IMR-90 (cell line): ENCODE measurements at regions not wholly inside any gene's neighbourhood (a gene's known extent, or its start where the extent isn't known, plus 50 kb on each side); places are given as distances from the start of the nearest gene placed in this dataset.

ENCODE experiments used
- ATAC-seq: fragments of 200-7000 bp; cut with Tn5 transposase; 2 replicates; pipeline ENCODE4 v1.9.1; 2020; ENCODE audit warnings: low read depth, mild to moderate bottlenecking, moderate library complexity
- BruUV-seq: library from RNA; stranded (reverse); fragments of 400-500 nt; replicated peaks from 2 replicates; lab custom pipeline; 2021; lab: Mats Ljungman, UMichigan
- CTCF ChIA-PET: fragments of 300-600 bp; formaldehyde crosslinking; extraction: SDS; loops from one replicate; lab custom pipeline; 2021; ENCODE audit warnings: antibody characterized with exemption; lab: Yijun Ruan, JAX
- POLR2A ChIA-PET: fragments of 300-600 bp; sonication (Branson Sonifier 250); formaldehyde crosslinking; loops from one replicate; lab custom pipeline; 2022; ENCODE audit warnings: antibody characterized with exemption; ENCODE audit not compliant: unreplicated experiment; lab: Charles Lee
- DNase-seq: peaks from one replicate; pipeline ENCODE4 v3.0.0; 2013
- H2AFZ ChIP-seq: replicated peaks from 2 replicates; pipeline ENCODE3; 2013; ENCODE audit warnings: low read length, mild to moderate bottlenecking; ENCODE audit not compliant: poor library complexity
- H2AK5ac ChIP-seq: 2 replicates; pipeline ENCODE4 v1.6.1; 2013; ENCODE audit warnings: low read depth, low read length, inconsistent platforms
- H2AK9ac ChIP-seq: replicated peaks from 2 replicates; pipeline ENCODE3; 2013; ENCODE audit warnings: mild to moderate bottlenecking, low read depth, low read length, moderate library complexity; ENCODE audit not compliant: poor library complexity
- H2BK120ac ChIP-seq: 2 replicates; pipeline ENCODE4 v1.6.1; 2013; ENCODE audit warnings: low read depth, low read length, inconsistent platforms
- H2BK15ac ChIP-seq: 3 replicates; pipeline ENCODE4 v1.6.1; 2013; ENCODE audit warnings: low read depth, low read length, inconsistent platforms
- H2BK20ac ChIP-seq: 2 replicates; pipeline ENCODE4 v1.6.1; 2013; ENCODE audit warnings: low read depth, mild to moderate bottlenecking, inconsistent platforms, low read length, moderate library complexity
- H2BK5ac ChIP-seq: 2 replicates; pipeline ENCODE4 v1.6.1; 2013; ENCODE audit warnings: mild to moderate bottlenecking, low read depth, low read length, inconsistent platforms; ENCODE audit not compliant: poor library complexity, severe bottlenecking
- H3K14ac ChIP-seq: replicated peaks from 2 replicates; pipeline ENCODE4 v1.6.1; 2013; ENCODE audit warnings: low read depth, low read length, inconsistent platforms
- H3K18ac ChIP-seq: 2 replicates; pipeline ENCODE4 v1.6.1; 2013; ENCODE audit warnings: low read depth, low read length, control low read depth
- H3K23ac ChIP-seq: 2 replicates; pipeline ENCODE4 v1.6.1; 2013; ENCODE audit warnings: low read depth, low read length, inconsistent platforms
- H3K27ac ChIP-seq: 2 replicates; pipeline ENCODE4 v1.5.1; 2013; ENCODE audit warnings: mild to moderate bottlenecking, control low read depth, low read length; ENCODE audit not compliant: insufficient read depth
- H3K27me3 ChIP-seq: 2 replicates; pipeline ENCODE4 v1.6.1; 2013; ENCODE audit warnings: low read length; ENCODE audit not compliant: control insufficient read depth, insufficient read depth
- H3K36me3 ChIP-seq: 2 replicates; pipeline ENCODE4 v1.6.1; 2013; ENCODE audit warnings: low read length, mixed read lengths; ENCODE audit not compliant: control insufficient read depth, insufficient read depth
- H3K4ac ChIP-seq: 2 replicates; pipeline ENCODE4 v1.6.1; 2013; ENCODE audit warnings: low read depth, low read length, inconsistent platforms
- H3K4me1 ChIP-seq: 2 replicates; pipeline ENCODE4 v1.6.1; 2013; ENCODE audit warnings: low read length, mixed read lengths; ENCODE audit not compliant: control insufficient read depth, insufficient read depth
- H3K4me2 ChIP-seq: 2 replicates; pipeline ENCODE4 v1.6.1; 2013; ENCODE audit warnings: low read depth, mild to moderate bottlenecking, control low read depth, low read length, moderate library complexity
- H3K4me3 ChIP-seq: 2 replicates; pipeline ENCODE4 v1.5.1; 2013; ENCODE audit warnings: low read depth, mild to moderate bottlenecking, control low read depth, low read length, moderate library complexity; ENCODE audit not compliant: insufficient read depth
- H3K56ac ChIP-seq: 2 replicates; pipeline ENCODE4 v1.6.1; 2013; ENCODE audit warnings: low read length, inconsistent platforms; ENCODE audit not compliant: insufficient read depth; ENCODE audit errors: extremely low read depth
- H3K79me1 ChIP-seq, 2 experiments: 2 replicates each; pipeline ENCODE4 v1.6.1; 2013; ENCODE audit warnings: low read length in 2 of 2, inconsistent platforms in 1 of 2, low read depth in 1 of 2
- H3K9ac ChIP-seq: 2 replicates; pipeline ENCODE4 v1.6.1; 2013; ENCODE audit warnings: low read depth, low read length, control low read depth
- H3K9me1 ChIP-seq: 2 replicates; pipeline ENCODE4 v1.6.1; 2013; ENCODE audit warnings: low read length, inconsistent platforms; ENCODE audit not compliant: insufficient read depth
- H3K9me3 ChIP-seq: 2 replicates; pipeline ENCODE4 v1.6.1; 2013; ENCODE audit warnings: low read length; ENCODE audit not compliant: control insufficient read depth, insufficient read depth
- H4K20me1 ChIP-seq: 2 replicates; pipeline ENCODE4 v1.6.1; 2013; ENCODE audit warnings: low read length, inconsistent platforms; ENCODE audit not compliant: insufficient read depth
- H4K5ac ChIP-seq: 2 replicates; pipeline ENCODE4 v1.6.1; 2013; ENCODE audit warnings: mild to moderate bottlenecking, low read depth, low read length, control low read depth
- H4K8ac ChIP-seq, 2 experiments: 2 replicates each; pipeline ENCODE4 v1.6.1; 2013; ENCODE audit warnings: low read depth in 2 of 2, low read length in 2 of 2, control low read depth in 1 of 2, inconsistent platforms in 1 of 2
- H4K91ac ChIP-seq: 2 replicates; pipeline ENCODE4 v1.6.1; 2013; ENCODE audit warnings: low read depth, low read length, inconsistent platforms; ENCODE audit not compliant: insufficient read depth
- BHLHE40 ChIP-seq: fragments of 150-350 bp; IDR thresholded peaks from 2 replicates; pipeline ENCODE4 v1.6.1; 2016; ENCODE audit warnings: mild to moderate bottlenecking, low read depth, low read length
- CEBPB ChIP-seq: IDR thresholded peaks from 2 replicates; pipeline ENCODE4 v1.6.1; 2012; ENCODE audit warnings: low read depth, low read length, improper control_type of control experiment
- CHD1 ChIP-seq: IDR thresholded peaks from 2 replicates; pipeline ENCODE4 v1.6.1; 2012; ENCODE audit warnings: low read depth, low read length, improper control_type of control experiment
- CTCF ChIP-seq: conservative IDR thresholded peaks from 2 replicates; pipeline ENCODE4 v1.5.1; 2012; ENCODE audit warnings: mild to moderate bottlenecking, low read depth, low read length, improper control_type of control experiment
- ELK1 ChIP-seq: fragments of 150-350 bp; IDR thresholded peaks from 2 replicates; pipeline ENCODE4 v1.6.1; 2016; ENCODE audit warnings: low read depth, mild to moderate bottlenecking, low read length, moderate library complexity, borderline replicate concordance
- FOS ChIP-seq: fragments of 150-350 bp; IDR thresholded peaks from 2 replicates; pipeline ENCODE4 v1.6.1; 2016; ENCODE audit warnings: low read depth, low read length
- MAFK ChIP-seq: IDR thresholded peaks from 2 replicates; pipeline ENCODE4 v1.6.1; 2012; ENCODE audit warnings: low read depth, low read length, improper control_type of control experiment
- MAZ ChIP-seq: IDR thresholded peaks from 2 replicates; pipeline ENCODE4 v1.6.1; 2012; ENCODE audit warnings: low read depth, mild to moderate bottlenecking, low read length, improper control_type of control experiment, moderate library complexity, borderline replicate concordance
- MXI1 ChIP-seq: IDR thresholded peaks from 2 replicates; pipeline ENCODE4 v1.6.1; 2012; ENCODE audit warnings: low read depth, mild to moderate bottlenecking, low read length, moderate library complexity, borderline replicate concordance
- NFE2L2 ChIP-seq: fragments of 150-350 bp; IDR thresholded peaks from 2 replicates; pipeline ENCODE4 v1.6.1; 2016; ENCODE audit warnings: low read depth, mild to moderate bottlenecking, low read length
- POLR2A ChIP-seq: IDR thresholded peaks from 2 replicates; pipeline ENCODE4 v1.6.1; 2012; ENCODE audit warnings: mild to moderate bottlenecking, low read depth, low read length
- RCOR1 ChIP-seq: IDR thresholded peaks from 2 replicates; pipeline ENCODE4 v1.6.1; 2012; ENCODE audit warnings: mild to moderate bottlenecking, low read length, improper control_type of control experiment; ENCODE audit not compliant: insufficient replicate concordance
- RFX5 ChIP-seq: IDR thresholded peaks from 2 replicates; pipeline ENCODE4 v1.8.0; 2012; ENCODE audit warnings: low read depth, mild to moderate bottlenecking, low read length, moderate library complexity
- SMC3 ChIP-seq: fragments of 150-350 bp; IDR thresholded peaks from 2 replicates; pipeline ENCODE4 v1.6.1; 2016; ENCODE audit warnings: low read depth, mild to moderate bottlenecking, antibody characterized with exemption, low read length, moderate library complexity
- WGBS, 2 experiments: methylation state at CpG; one replicate each; pipeline versions ENCODE4 v1.1.5 to v1.1.7; 2013; ENCODE audit warnings: missing lambda C conversion rate in 2 of 2; ENCODE audit not compliant: insufficient read length in 1 of 2; ENCODE audit errors: extremely low coverage in 2 of 2; 5-methylcytosine and 5-hydroxymethylcytosine counted together
- dilution Hi-C: fragments of 300-500 bp; cut with HindIII; formaldehyde crosslinking; loops from one replicate; pipeline ENCODE4 v1.14.3; 2018; ENCODE audit warnings: low sequenced_read_pairs; ENCODE audit not compliant: unreplicated experiment
- in situ Hi-C: fragments of 300-500 bp; cut with MboI; formaldehyde crosslinking; loops from 3 replicates; pipeline ENCODE4 v1.14.3; 2019; ENCODE audit warnings: low sequenced_read_pairs, inconsistent platforms, mixed read lengths
- intact Hi-C: fragments of 100-400 bp; cut with micrococcal nuclease; formaldehyde crosslinking; loops from 2 replicates; pipeline ENCODE4 v1.10.0; 2022

GRCh38 chr6:51182827-51183226, 364.2 kb downstream of the TFAP2B start:
- H3K4me2 ChIP-seq: no peak overlapping the region
- no peaks in the 10 kb centered on the region for H3K9me1 ChIP-seq
- intact Hi-C loops: no loop called here
- H3K9me3 ChIP-seq: peaks cover 6% of the 10 kb centered on the region
- H3K23ac ChIP-seq: no peak overlapping the region
- WGBS, 2 experiments: no CpG with 5 or more reads among the region's 3 CpGs
- no peak overlapping the region for H4K8ac ChIP-seq
- no peaks in the 10 kb centered on the region for H4K20me1 ChIP-seq
- H3K4me3 ChIP-seq: no peak overlapping the region
- H2BK20ac ChIP-seq: no peak overlapping the region
- H2BK15ac ChIP-seq: no peak overlapping the region
- no TSS peak for BruUV-seq
- H2AFZ ChIP-seq: no peak overlapping the region
- H3K79me1 ChIP-seq: no peaks in the 10 kb centered on the region
- H3K14ac ChIP-seq: no peak overlapping the region
- H3K56ac ChIP-seq: no peak overlapping the region
- H3K27ac ChIP-seq: no peak overlapping the region
- ChIA-PET POLR2A (no interaction called here), CTCF (no interaction called here)
- H4K5ac ChIP-seq: no peak overlapping the region
- no peak overlapping the region for H4K91ac ChIP-seq
- no peak overlapping the region for H3K4ac ChIP-seq
- dilution Hi-C loops: no loop called here
- H2BK5ac ChIP-seq: no peak overlapping the region
- DNase-seq (no peak), ATAC-seq (no peak)
- in situ Hi-C loops: no loop called here
- no peak overlapping the region for H2BK120ac ChIP-seq
- no peak overlapping the region for H3K18ac ChIP-seq
- no peaks in the 10 kb centered on the region for H3K4me1 ChIP-seq
- TF ChIP-seq RCOR1: no peak
- no peak for TF ChIP-seq POLR2A
- TF ChIP-seq MAFK: no peak
- no peak for TF ChIP-seq CHD1
- no peak for TF ChIP-seq CTCF
- no peak for TF ChIP-seq FOS
- TF ChIP-seq NFE2L2: no peak
- no peak for TF ChIP-seq ELK1
- no peak for TF ChIP-seq BHLHE40
- no peak for TF ChIP-seq MAZ
- no peak for TF ChIP-seq MXI1
- no peak for TF ChIP-seq RFX5
- no peak for TF ChIP-seq CEBPB
- no peak for TF ChIP-seq SMC3
- H3K27me3 ChIP-seq: no peaks in the 10 kb centered on the region
- H3K9ac ChIP-seq: no peak overlapping the region
- H2AK5ac ChIP-seq: no peak overlapping the region
- no peaks in the 10 kb centered on the region for H3K36me3 ChIP-seq
- H2AK9ac ChIP-seq: no peak overlapping the region
